ENCODE measurements at regions not wholly inside any gene's neighbourhood (a gene's known extent, or its start where the extent isn't known, plus 50 kb on each side); places are given as distances from the start of the nearest gene placed in this dataset.

GRCh38 chr12:18872770-18873169, 134.9 kb downstream of the CAPZA3 start:
- Histone ChIP-seq H3K9me1 (replicated peaks; ENCODE audit: control insufficient read depth, extremely low read depth, insufficient read depth, low read length) (no peaks in the 10 kb centered on the region), H3K4me3 (replicated peaks in 1 of 3; ENCODE audit: insufficient read depth in 1 of 3, low read depth in 1 of 3, low read length in 3 of 3) (no peak overlapping the region), H3K9me3 (replicated peaks; ENCODE audit: control insufficient read depth, insufficient read depth, low read length) (no peaks in the 10 kb centered on the region), H3K36me3 (ENCODE audit: control insufficient read depth in 2 of 2, extremely low read depth in 1 of 2, insufficient read depth in 2 of 2, low read length in 2 of 2) (no peaks in the 10 kb centered on the region), H3K9ac (replicated peaks; ENCODE audit: extremely low read depth, insufficient read depth, low read length) (no peak overlapping the region), H3K4me1 (ENCODE audit: control insufficient read depth, extremely low read depth, insufficient read depth, low read length) (no peaks in the 10 kb centered on the region), H3K4me2 (ENCODE audit: insufficient read depth, low read length) (no peak overlapping the region), H2AFZ (ENCODE audit: low read depth, low read length) (no peak overlapping the region), H3K79me2 (ENCODE audit: control insufficient read depth, insufficient read depth, low read length) (no peaks in the 10 kb centered on the region), H3K27me3 (ENCODE audit: control insufficient read depth in 2 of 2, insufficient read depth in 2 of 2, low read length in 2 of 2) (no peaks in the 10 kb centered on the region), H4K20me1 (replicated peaks; ENCODE audit: control insufficient read depth, extremely low read depth, insufficient read depth, low read length) (no peaks in the 10 kb centered on the region), H3K27ac (ENCODE audit: insufficient read depth, low read depth, low read length) (no peak overlapping the region)
- ChIA-PET CTCF (no interaction called here), POLR2A (no interaction called here)
- dilution Hi-C loops (cut with MboI; ENCODE audit: extremely low pct_ligation_motif_present, low sequenced_read_pairs) = no loop called here
- no peak for FAIRE-seq
- TF ChIP-seq GATA2 (IDR thresholded peaks at IDR 0.05; ENCODE audit: insufficient read depth, insufficient read length, low read depth, low read length) = no peak
- no peak for TF ChIP-seq JUN (IDR thresholded peaks at IDR 0.05; ENCODE audit: borderline replicate concordance, insufficient read depth, insufficient read length, low read depth)
- no peak for TF ChIP-seq MYC (IDR thresholded peaks at IDR 0.05; ENCODE audit: low read depth, low read length)
- TF ChIP-seq FOS (IDR thresholded peaks at IDR 0.05; ENCODE audit: borderline replicate concordance, insufficient read depth, low read length) = no peak
- no peak for TF ChIP-seq MAX (IDR thresholded peaks at IDR 0.05; ENCODE audit: insufficient read depth, insufficient read length)
- no peak for TF ChIP-seq POLR2A (IDR thresholded peaks at IDR 0.05; ENCODE audit: low read depth, low read length)
- no peak for TF ChIP-seq POLR2AphosphoS5 (IDR thresholded peaks at IDR 0.05; ENCODE audit: insufficient read depth, low read depth, low read length)
- TF ChIP-seq CTCF (IDR thresholded peaks at IDR 0.05; ENCODE audit: extremely low read depth in 1 of 2, insufficient read depth in 1 of 2, low read depth in 1 of 2, low read length in 2 of 2) = no peak
- no peak for TF ChIP-seq EZH2 (IDR thresholded peaks at IDR 0.05; ENCODE audit: borderline replicate concordance, low read depth, low read length, severe bottlenecking)
- no TSS peak for BruUV-seq (replicated peaks)
- intact Hi-C loops (cut with micrococcal nuclease) = no loop called here
- DNase-seq (ENCODE audit: low read depth, low spot score) = no peak
